ENCODE measurements at regions not wholly inside any gene's neighbourhood (a gene's known extent, or its start where the extent isn't known, plus 50 kb on each side); places are given as distances from the start of the nearest gene placed in this dataset.

DNA sequence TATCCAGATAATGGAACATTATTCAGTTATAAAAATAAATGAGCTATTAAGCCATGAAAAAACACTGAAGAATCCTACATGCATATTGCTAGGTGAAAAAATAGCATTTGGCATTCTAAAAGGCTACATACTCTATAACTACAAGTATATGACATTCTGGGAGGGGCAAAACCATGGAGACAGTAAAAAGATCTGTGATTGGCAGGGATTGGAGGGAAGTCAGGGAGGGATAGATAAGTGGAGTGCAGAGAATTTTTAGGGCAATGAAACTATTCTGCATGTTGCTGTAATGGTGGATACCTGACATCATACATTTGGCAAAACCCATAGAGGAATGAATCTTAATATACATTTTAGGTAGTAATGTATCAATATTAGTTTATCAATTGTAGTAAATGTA lies 63.1 kb upstream of the SLC38A2 start:
- H3K4me3 ChIP-seq (replicated peaks in 1 of 3; ENCODE audit: insufficient read depth in 1 of 3, low read depth in 1 of 3, low read length in 3 of 3), result no peak overlapping the region
- H3K79me2 ChIP-seq (ENCODE audit: control insufficient read depth, insufficient read depth, low read length), result no peaks in the 10 kb centered on the region
- H3K27ac ChIP-seq (ENCODE audit: insufficient read depth, low read depth, low read length), result no peak overlapping the region
- intact Hi-C loops (cut with micrococcal nuclease), result no loop called here
- FAIRE-seq (no peak), DNase-seq (ENCODE audit: low read depth, low spot score) (no peak)
- BruUV-seq (replicated peaks), result no TSS peak
- TF ChIP-seq JUN (IDR thresholded peaks at IDR 0.05; ENCODE audit: borderline replicate concordance, insufficient read depth, insufficient read length, low read depth) (no peak), POLR2AphosphoS5 (IDR thresholded peaks at IDR 0.05; ENCODE audit: insufficient read depth, low read depth, low read length) (no peak), GATA2 (IDR thresholded peaks at IDR 0.05; ENCODE audit: insufficient read depth, insufficient read length, low read depth, low read length) (no peak), MYC (IDR thresholded peaks at IDR 0.05; ENCODE audit: low read depth, low read length) (no peak), POLR2A (IDR thresholded peaks at IDR 0.05; ENCODE audit: low read depth, low read length) (no peak), EZH2 (IDR thresholded peaks at IDR 0.05; ENCODE audit: borderline replicate concordance, low read depth, low read length, severe bottlenecking) (no peak)
- TF ChIP-seq, protein P1, sequence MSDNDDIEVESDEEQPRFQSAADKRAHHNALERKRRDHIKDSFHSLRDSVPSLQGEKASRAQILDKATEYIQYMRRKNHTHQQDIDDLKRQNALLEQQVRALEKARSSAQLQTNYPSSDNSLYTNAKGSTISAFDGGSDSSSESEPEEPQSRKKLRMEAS (IDR thresholded peaks at IDR 0.05; ENCODE audit: insufficient read depth, insufficient read length), result no peak
- TF ChIP-seq, protein P2, sequence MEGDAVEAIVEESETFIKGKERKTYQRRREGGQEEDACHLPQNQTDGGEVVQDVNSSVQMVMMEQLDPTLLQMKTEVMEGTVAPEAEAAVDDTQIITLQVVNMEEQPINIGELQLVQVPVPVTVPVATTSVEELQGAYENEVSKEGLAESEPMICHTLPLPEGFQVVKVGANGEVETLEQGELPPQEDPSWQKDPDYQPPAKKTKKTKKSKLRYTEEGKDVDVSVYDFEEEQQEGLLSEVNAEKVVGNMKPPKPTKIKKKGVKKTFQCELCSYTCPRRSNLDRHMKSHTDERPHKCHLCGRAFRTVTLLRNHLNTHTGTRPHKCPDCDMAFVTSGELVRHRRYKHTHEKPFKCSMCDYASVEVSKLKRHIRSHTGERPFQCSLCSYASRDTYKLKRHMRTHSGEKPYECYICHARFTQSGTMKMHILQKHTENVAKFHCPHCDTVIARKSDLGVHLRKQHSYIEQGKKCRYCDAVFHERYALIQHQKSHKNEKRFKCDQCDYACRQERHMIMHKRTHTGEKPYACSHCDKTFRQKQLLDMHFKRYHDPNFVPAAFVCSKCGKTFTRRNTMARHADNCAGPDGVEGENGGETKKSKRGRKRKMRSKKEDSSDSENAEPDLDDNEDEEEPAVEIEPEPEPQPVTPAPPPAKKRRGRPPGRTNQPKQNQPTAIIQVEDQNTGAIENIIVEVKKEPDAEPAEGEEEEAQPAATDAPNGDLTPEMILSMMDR (IDR thresholded peaks at IDR 0.05; ENCODE audit: extremely low read depth in 1 of 2, insufficient read depth in 1 of 2, low read depth in 1 of 2, low read length in 2 of 2), result no peak
- H3K4me2 ChIP-seq (ENCODE audit: insufficient read depth, low read length), result no peak overlapping the region
- no peaks in the 10 kb centered on the region for H3K9me1 ChIP-seq (replicated peaks; ENCODE audit: control insufficient read depth, extremely low read depth, insufficient read depth, low read length)
- no peak overlapping the region for H3K9ac ChIP-seq (replicated peaks; ENCODE audit: extremely low read depth, insufficient read depth, low read length)
- dilution Hi-C loops (cut with MboI; ENCODE audit: extremely low pct_ligation_motif_present, low sequenced_read_pairs), result no loop called here
- peaks cover 61% of the 10 kb centered on the region for H3K4me1 ChIP-seq (ENCODE audit: control insufficient read depth, extremely low read depth, insufficient read depth, low read length)
- POLR2A ChIA-PET, result interaction anchor here (0.7 kb wide), 1 partner anchor 112 kb away, joined by 3 read pairs; no protein-coding TSS in a partner anchor
- CTCF ChIA-PET, result interaction anchor here (0.8 to 1.4 kb wide), 2 partner anchors 9 to 57 kb away, joined by 3 read pairs; no protein-coding TSS in a partner anchor
- no peaks in the 10 kb centered on the region for H3K9me3 ChIP-seq (replicated peaks; ENCODE audit: control insufficient read depth, insufficient read depth, low read length)
- H4K20me1 ChIP-seq (replicated peaks; ENCODE audit: control insufficient read depth, extremely low read depth, insufficient read depth, low read length), result no peaks in the 10 kb centered on the region
- H3K27me3 ChIP-seq (ENCODE audit: control insufficient read depth in 2 of 2, insufficient read depth in 2 of 2, low read length in 2 of 2), result no peaks in the 10 kb centered on the region
- H2AFZ ChIP-seq (ENCODE audit: low read depth, low read length), result no peak overlapping the region
- no peaks in the 10 kb centered on the region for H3K36me3 ChIP-seq (ENCODE audit: control insufficient read depth in 2 of 2, extremely low read depth in 1 of 2, insufficient read depth in 2 of 2, low read length in 2 of 2)

All from endothelial cell of umbilical vein (primary cell).